H1 (cell line): ENCODE measurements at regions not wholly inside any gene's neighbourhood (a gene's known extent, or its start where the extent isn't known, plus 50 kb on each side); places are given as distances from the start of the nearest gene placed in this dataset.

Experiments used
- CTCF ChIA-PET: fragments of 300-600 bp; sonication (Branson Sonifier 250); formaldehyde crosslinking; loops from one replicate; lab custom pipeline; 2021; ENCODE audit not compliant: partially characterized antibody; lab: Charles Lee
- POLR2A ChIA-PET: fragments of 300-600 bp; sonication (Branson Sonifier 250); formaldehyde crosslinking; loops from one replicate; lab custom pipeline; 2021; ENCODE audit warnings: inconsistent platforms; ENCODE audit not compliant: partially characterized antibody; lab: Charles Lee
- DNase-seq, 2 experiments: peaks; one replicate each; pipeline versions ENCODE4 v3.0.0 to v3.0.0-alpha.2; 2010 to 2022; ENCODE audit warnings: low spot score in 2 of 2, low read depth in 1 of 2, mixed read lengths in 1 of 2
- FAIRE-seq: peaks from 2 replicates; lab custom pipeline; 2011; peaks lifted over from hg19 to GRCh38; lab: Jason Lieb, UNC
- H2AFZ ChIP-seq: 2 replicates; pipeline ENCODE4 v1.8.1; 2012; ENCODE audit warnings: low read length, inconsistent platforms
- H2AK5ac ChIP-seq: 2 replicates; pipeline ENCODE4 v1.6.1; 2013; ENCODE audit warnings: low read depth, low read length
- H2BK120ac ChIP-seq: replicated peaks from 2 replicates; pipeline ENCODE3; 2013; ENCODE audit warnings: low read depth, low read length, inconsistent platforms
- H2BK12ac ChIP-seq: 2 replicates; pipeline ENCODE4 v1.6.1; 2013; ENCODE audit warnings: low read depth, low read length
- H2BK15ac ChIP-seq: 2 replicates; pipeline ENCODE4 v1.6.1; 2013; ENCODE audit warnings: low read length
- H2BK20ac ChIP-seq: 2 replicates; pipeline ENCODE4 v1.6.1; 2013; ENCODE audit warnings: low read length
- H2BK5ac ChIP-seq: 2 replicates; pipeline ENCODE4 v1.6.1; 2013; ENCODE audit warnings: low read depth, low read length
- H3K14ac ChIP-seq: 2 replicates; pipeline ENCODE4 v1.6.1; 2013; ENCODE audit warnings: inconsistent platforms; ENCODE audit not compliant: insufficient read length
- H3K18ac ChIP-seq: 2 replicates; pipeline ENCODE4 v1.6.1; 2013; ENCODE audit warnings: low read length; ENCODE audit errors: extremely low read depth
- H3K23ac ChIP-seq: 2 replicates; pipeline ENCODE4 v1.6.1; 2013; ENCODE audit warnings: inconsistent platforms; ENCODE audit not compliant: insufficient read length
- H3K23me2 ChIP-seq: 2 replicates; pipeline ENCODE4 v1.6.1; 2013; ENCODE audit warnings: low read depth, low read length
- H3K27ac ChIP-seq: 2 replicates; pipeline ENCODE4 v1.6.1; 2011; ENCODE audit warnings: low read depth, low read length, inconsistent platforms
- H3K27me3 ChIP-seq, 4 experiments: replicated peaks in 1 of 4; 1 replicate in 1 of 4; 2 replicates in 3 of 4; pipeline versions ENCODE4 v1.6.1 to v1.8.1; 2011 to 2013; ENCODE audit warnings: low read length in 3 of 4, mild to moderate bottlenecking in 3 of 4, inconsistent platforms in 2 of 4, mixed read lengths in 2 of 4, moderate library complexity in 1 of 4; ENCODE audit not compliant: control insufficient read depth in 3 of 4, insufficient read depth in 3 of 4; ENCODE audit errors: extremely low read depth in 1 of 4
- H3K36me3 ChIP-seq, 4 experiments: 2 replicates each; pipeline versions ENCODE4 v1.6.1 to v1.8.1; 2011 to 2013; ENCODE audit warnings: mild to moderate bottlenecking in 4 of 4, low read length in 3 of 4, moderate library complexity in 2 of 4, control low read depth in 1 of 4, inconsistent platforms in 1 of 4; ENCODE audit not compliant: insufficient read depth in 4 of 4, control insufficient read depth in 2 of 4
- H3K4ac ChIP-seq: replicated peaks from 2 replicates; pipeline ENCODE3; 2013; ENCODE audit warnings: low read length, low read depth, mixed read lengths, inconsistent platforms; ENCODE audit not compliant: insufficient read length
- H3K4me1 ChIP-seq, 4 experiments: replicated peaks in 1 of 4; 1 replicate in 1 of 4; 2 replicates in 3 of 4; pipeline versions ENCODE4 v1.6.1 to v1.8.1; 2011 to 2013; ENCODE audit warnings: low read length in 3 of 4, inconsistent platforms in 2 of 4, mixed read lengths in 1 of 4; ENCODE audit not compliant: insufficient read depth in 4 of 4, control insufficient read depth in 3 of 4
- H3K4me2 ChIP-seq, 2 experiments: 2 replicates each; pipeline versions ENCODE4 v1.6.1 to v1.8.1; 2011 to 2013; ENCODE audit warnings: low read depth in 2 of 2, low read length in 2 of 2, control low read depth in 1 of 2, inconsistent platforms in 1 of 2, mild to moderate bottlenecking in 1 of 2; ENCODE audit not compliant: insufficient read depth in 1 of 2
- H3K4me3 ChIP-seq, 4 experiments: fragments of 200-600, 300-600 bp in 1 of 4; sonication (generic), shearing (Covaris generic), sonication (Bioruptor Twin) in 1 of 4; 2 replicates each; pipeline versions ENCODE4 v1.5.1 to v1.8.1; 2011 to 2016; ENCODE audit warnings: low read length in 4 of 4, low read depth in 3 of 4, control low read depth in 2 of 4, inconsistent platforms in 2 of 4, mild to moderate bottlenecking in 2 of 4, mixed read lengths in 1 of 4, moderate library complexity in 1 of 4; ENCODE audit not compliant: insufficient read depth in 2 of 4; ENCODE audit errors: extremely low read depth in 1 of 4
- H3K56ac ChIP-seq: replicated peaks from 2 replicates; pipeline ENCODE3; 2013; ENCODE audit warnings: low read depth, mild to moderate bottlenecking, mixed read lengths, low read length, inconsistent platforms; ENCODE audit not compliant: insufficient read length
- H3K79me1 ChIP-seq: 2 replicates; pipeline ENCODE4 v1.6.1; 2013; ENCODE audit warnings: low read depth, low read length, control low read depth
- H3K79me2 ChIP-seq, 2 experiments: 2 replicates each; pipeline versions ENCODE4 v1.6.1 to v1.8.1; 2012 to 2013; ENCODE audit warnings: low read length in 2 of 2, mild to moderate bottlenecking in 2 of 2, inconsistent platforms in 1 of 2; ENCODE audit not compliant: insufficient read depth in 2 of 2, control insufficient read depth in 1 of 2
- H3K9ac ChIP-seq, 4 experiments: replicated peaks in 1 of 4; 1 replicate in 1 of 4; 2 replicates in 3 of 4; pipeline versions ENCODE4 v1.6.1 to v1.8.1; 2011 to 2013; ENCODE audit warnings: low read depth in 3 of 4, low read length in 3 of 4, control low read depth in 2 of 4, mild to moderate bottlenecking in 2 of 4, moderate library complexity in 2 of 4, inconsistent platforms in 1 of 4; ENCODE audit errors: extremely low read depth in 1 of 4
- H3K9me3 ChIP-seq, 2 experiments: 2 replicates each; pipeline versions ENCODE4 v1.6.1 to v1.8.1; 2012 to 2013; ENCODE audit warnings: mild to moderate bottlenecking in 2 of 2, moderate library complexity in 2 of 2, control low read depth in 1 of 2, inconsistent platforms in 1 of 2, low read depth in 1 of 2, low read length in 1 of 2, mixed read lengths in 1 of 2; ENCODE audit not compliant: insufficient read depth in 2 of 2
- H4K20me1 ChIP-seq, 2 experiments: replicated peaks in 1 of 2; 2 replicates each; pipeline versions ENCODE3 to v1.8.1; 2011 to 2013; ENCODE audit warnings: inconsistent platforms in 2 of 2, low read length in 2 of 2, mild to moderate bottlenecking in 1 of 2; ENCODE audit not compliant: insufficient read depth in 2 of 2, control insufficient read depth in 1 of 2
- H4K5ac ChIP-seq: 2 replicates; pipeline ENCODE4 v1.6.1; 2013; ENCODE audit warnings: low read length, low read depth, mixed read lengths, inconsistent platforms; ENCODE audit not compliant: insufficient read length
- H4K8ac ChIP-seq: 2 replicates; pipeline ENCODE4 v1.8.0; 2013; ENCODE audit warnings: mild to moderate bottlenecking, moderate library complexity, low read length, inconsistent platforms; ENCODE audit not compliant: insufficient read depth; ENCODE audit errors: extremely low read depth
- H4K91ac ChIP-seq: replicated peaks from 2 replicates; pipeline ENCODE3; 2013; ENCODE audit warnings: low read length, mixed read lengths, inconsistent platforms; ENCODE audit not compliant: insufficient read length
- WGBS, 2 experiments: shearing (Covaris generic) in 1 of 2; methylation state at CpG; one replicate each; pipeline versions ENCODE4 v1.1.6 to v1.1.7; 2013 to 2015; ENCODE audit warnings: low lambda C conversion rate in 2 of 2, mixed read lengths in 2 of 2, inconsistent platforms in 1 of 2, low coverage in 1 of 2, missing lambda C conversion rate in 1 of 2; ENCODE audit not compliant: insufficient replicate concordance in 2 of 2, insufficient coverage in 1 of 2, insufficient read length in 1 of 2; ENCODE audit errors: extremely low coverage in 1 of 2, missing lambda C conversion rate in 1 of 2; 5-methylcytosine and 5-hydroxymethylcytosine counted together
- TF ChIP-seq, protein P1 (sequence below): IDR thresholded peaks from 2 replicates; pipeline ENCODE4 v1.6.1; 2011; ENCODE audit warnings: low read depth, mild to moderate bottlenecking, low read length; ENCODE audit not compliant: insufficient read depth

DNA sequence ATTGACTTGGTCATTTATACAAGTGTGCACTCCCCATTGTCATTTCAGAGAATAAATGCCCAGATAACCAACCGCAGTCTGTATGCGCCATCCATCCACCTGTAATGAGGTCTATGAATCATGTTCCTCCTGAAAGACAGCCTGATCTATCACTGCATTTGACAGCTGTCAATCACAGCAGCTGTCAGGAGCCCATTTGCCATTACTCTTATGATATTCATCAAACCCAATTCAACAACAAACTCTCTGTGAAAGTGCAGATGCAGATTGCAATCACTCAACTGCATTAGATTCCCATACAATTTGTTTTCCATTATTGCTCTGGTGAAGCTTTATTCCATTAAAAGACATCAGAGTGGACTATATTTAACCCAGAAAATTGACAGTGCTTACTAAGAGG, 586.9 kb upstream of the KIRREL3 start:
- H3K27me3 ChIP-seq, result no peaks in the 10 kb centered on the region
- no peak overlapping the region for H2BK120ac ChIP-seq
- H2AK5ac ChIP-seq, result no peak overlapping the region
- no peak overlapping the region for H4K91ac ChIP-seq
- H3K4me2 ChIP-seq, result no peak overlapping the region
- no peaks in the 10 kb centered on the region for H3K36me3 ChIP-seq
- no peak overlapping the region for H3K23ac ChIP-seq
- H4K8ac ChIP-seq, result no peak overlapping the region
- no peak overlapping the region for H3K27ac ChIP-seq
- POLR2A ChIA-PET, result no interaction called here
- no peaks in the 10 kb centered on the region for H4K20me1 ChIP-seq
- no peak overlapping the region for H2BK12ac ChIP-seq
- no peak overlapping the region for H3K18ac ChIP-seq
- no peaks in the 10 kb centered on the region for H3K79me1 ChIP-seq
- H3K23me2 ChIP-seq, result no peaks in the 10 kb centered on the region
- 93% methylated on average over 2 of the region's 2 CpGs; no CpG with 5 or more reads in 1 of the 2 experiments for WGBS, 2 experiments
- H3K79me2 ChIP-seq, result no peaks in the 10 kb centered on the region
- H2AFZ ChIP-seq, result no peak overlapping the region
- H3K4me1 ChIP-seq, result no peaks in the 10 kb centered on the region
- H4K5ac ChIP-seq, result no peak overlapping the region
- no peak overlapping the region for H3K4me3 ChIP-seq
- H2BK20ac ChIP-seq, result no peak overlapping the region
- no peak overlapping the region for H2BK15ac ChIP-seq
- H3K9ac ChIP-seq, result no peak overlapping the region
- H3K56ac ChIP-seq, result no peak overlapping the region
- no peaks in the 10 kb centered on the region for H3K9me3 ChIP-seq
- H2BK5ac ChIP-seq, result no peak overlapping the region
- no peak overlapping the region for H3K4ac ChIP-seq
- DNase-seq (no peak), FAIRE-seq (no peak)
- CTCF ChIA-PET, result interaction anchor here (1.0 kb wide), 1 partner anchor 80 kb away, joined by 3 read pairs; no protein-coding TSS in a partner anchor
- H3K14ac ChIP-seq, result no peak overlapping the region
- TF ChIP-seq, protein P1, sequence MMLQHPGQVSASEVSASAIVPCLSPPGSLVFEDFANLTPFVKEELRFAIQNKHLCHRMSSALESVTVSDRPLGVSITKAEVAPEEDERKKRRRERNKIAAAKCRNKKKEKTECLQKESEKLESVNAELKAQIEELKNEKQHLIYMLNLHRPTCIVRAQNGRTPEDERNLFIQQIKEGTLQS, result no peak
